MV-4-11 (cell line): ENCODE measurements at regions not wholly inside any gene's neighbourhood (a gene's known extent, or its start where the extent isn't known, plus 50 kb on each side); places are given as distances from the start of the nearest gene placed in this dataset.

ENCODE experiments used
- DNase-seq: peaks from one replicate; lab custom pipeline; 2025; lab: John Stamatoyannopoulos, UW

GRCh38 chr9:32264170-32264864, 120.1 kb upstream of the ACO1 start:
- DNase-seq = no peak

GRCh38 chr9:32265037-32265436, 119.4 kb upstream of the ACO1 start:
- DNase-seq = no peak

GRCh38 chr9:32278991-32279390, 105.5 kb upstream of the ACO1 start:
- DNase-seq = no peak

GRCh38 chr9:32289756-32290155, 94.7 kb upstream of the ACO1 start:
- no peak for DNase-seq

GRCh38 chr9:32291370-32291769, 93.1 kb upstream of the ACO1 start:
- DNase-seq = no peak

GRCh38 chr9:32292611-32293010, 91.8 kb upstream of the ACO1 start:
- no peak for DNase-seq

- no peak for DNase-seq
Observed at GRCh38 chr9:32293091-32293490, 91.4 kb upstream of the ACO1 start.

GRCh38 chr9:32294106-32294505, 90.3 kb upstream of the ACO1 start:
- DNase-seq = no peak

GRCh38 chr9:32300373-32300772, 84.1 kb upstream of the ACO1 start:
- DNase-seq = no peak

- no peak for DNase-seq
Observed at GRCh38 chr9:32304495-32304894, 79.9 kb upstream of the ACO1 start.

- no peak for DNase-seq
Observed at GRCh38 chr9:32306006-32306405, 78.4 kb upstream of the ACO1 start.

GRCh38 chr9:32319312-32319929, 65.0 kb upstream of the ACO1 start:
- DNase-seq = no peak

GRCh38 chr9:32322622-32323021, 61.8 kb upstream of the ACO1 start:
- no peak for DNase-seq

GRCh38 chr9:32326146-32326545, 58.3 kb upstream of the ACO1 start:
- peak; percentile 85 for DNase-seq

- DNase-seq = no peak
Observed at GRCh38 chr9:32331240-32331639, 53.2 kb upstream of the ACO1 start.

- DNase-seq = no peak
Observed at GRCh38 chr9:32334112-32334511, 50.3 kb upstream of the ACO1 start.
